ENCODE measurements at regions not wholly inside any gene's neighbourhood (a gene's known extent, or its start where the extent isn't known, plus 50 kb on each side); places are given as distances from the start of the nearest gene placed in this dataset.

DNA sequence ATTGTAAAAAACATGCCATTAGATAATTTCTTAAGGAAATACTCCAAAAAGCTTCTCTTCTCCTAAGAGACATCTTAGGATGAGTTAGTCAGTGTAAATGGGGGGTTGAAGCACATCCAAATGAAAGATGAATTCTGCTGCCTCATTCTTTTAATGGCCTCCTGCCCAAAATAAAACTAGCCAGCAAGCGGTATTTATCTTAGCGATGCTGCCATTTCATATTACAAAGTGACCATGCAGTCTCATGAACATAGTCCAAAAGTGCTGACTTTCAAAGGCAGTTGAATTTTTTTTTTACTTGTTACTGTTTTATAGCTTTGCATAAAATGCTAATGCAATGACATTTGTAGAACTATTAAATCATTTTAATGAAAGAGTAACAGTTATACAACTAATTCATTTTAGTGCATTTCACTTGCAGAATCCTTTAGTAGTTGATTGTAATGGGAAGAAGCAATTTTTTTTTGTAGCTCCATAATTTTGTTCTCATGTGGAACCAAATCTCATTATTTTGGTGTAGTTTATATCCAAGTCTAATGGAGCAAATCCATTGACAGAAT is 151.5 kb downstream of the CAVIN4 start:
- ATAC-seq = no peak
- Histone ChIP-seq H3K27me3 (ENCODE audit: control insufficient read depth in 2 of 2, insufficient read depth in 2 of 2, low read length in 2 of 2) (no peaks in the 10 kb centered on the region), H4K20me1 (replicated peaks; ENCODE audit: control insufficient read depth, insufficient read depth, low read length) (no peaks in the 10 kb centered on the region), H2AFZ (ENCODE audit: low read depth, low read length) (no peak overlapping the region), H3K4me2 (ENCODE audit: insufficient read depth, low read length) (no peak overlapping the region), H3K36me3 (ENCODE audit: control insufficient read depth, insufficient read depth, low read length) (no peaks in the 10 kb centered on the region), H3K27ac (ENCODE audit: extremely low read depth, low read depth, low read length) (no peak overlapping the region), H3K4me3 (no peak overlapping the region), H3K9me3 (replicated peaks; ENCODE audit: control insufficient read depth, insufficient read depth, low read depth, low read length) (no peaks in the 10 kb centered on the region), H3K9ac (ENCODE audit: insufficient read depth in 1 of 2, low read depth in 2 of 2, low read length in 2 of 2) (no peak overlapping the region), H3K4me1 (replicated peaks in 1 of 2; ENCODE audit: control insufficient read depth in 2 of 2, insufficient read depth in 2 of 2, low read length in 2 of 2) (no peaks in the 10 kb centered on the region; a peak in 1 of 5 replicates), H3K9me1 (ENCODE audit: control insufficient read depth, insufficient read depth, low read length) (no peaks in the 10 kb centered on the region), H3K79me2 (ENCODE audit: control insufficient read depth, insufficient read depth, low read length) (no peaks in the 10 kb centered on the region)
- ChIA-PET CTCF (ENCODE audit: low intra/inter-chr PET ratio) (no interaction called here), POLR2A (interaction anchor here (0.6 kb wide), 1 partner anchor 1471 kb away, joined by 3 read pairs; no protein-coding TSS in a partner anchor)
- in situ Hi-C loops (cut with MboI) = loop anchor here (25.0 kb wide), 1 partner anchor 983 kb away; no protein-coding TSS in a partner anchor
- no peak for FAIRE-seq
- DNase-seq (ENCODE audit: extremely low read depth in 1 of 4, low spot score in 3 of 4) = no peak
- BruUV-seq (replicated peaks) = no TSS peak
- intact Hi-C loops (cut with micrococcal nuclease) = no loop called here
- TF ChIP-seq LARP7 (IDR thresholded peaks at IDR 0.05) (no peak), PYGO2 (tag; IDR thresholded peaks at IDR 0.05) (no peak), ZNF586 (CRISPR knock-in tag; conservative IDR thresholded peaks at IDR 0.05) (no peak), ZNF311 (CRISPR knock-in tag; IDR thresholded peaks at IDR 0.05) (no peak), ZNF436 (CRISPR knock-in tag; IDR thresholded peaks at IDR 0.05) (no peak)
- TF ChIP-seq, protein P1, sequence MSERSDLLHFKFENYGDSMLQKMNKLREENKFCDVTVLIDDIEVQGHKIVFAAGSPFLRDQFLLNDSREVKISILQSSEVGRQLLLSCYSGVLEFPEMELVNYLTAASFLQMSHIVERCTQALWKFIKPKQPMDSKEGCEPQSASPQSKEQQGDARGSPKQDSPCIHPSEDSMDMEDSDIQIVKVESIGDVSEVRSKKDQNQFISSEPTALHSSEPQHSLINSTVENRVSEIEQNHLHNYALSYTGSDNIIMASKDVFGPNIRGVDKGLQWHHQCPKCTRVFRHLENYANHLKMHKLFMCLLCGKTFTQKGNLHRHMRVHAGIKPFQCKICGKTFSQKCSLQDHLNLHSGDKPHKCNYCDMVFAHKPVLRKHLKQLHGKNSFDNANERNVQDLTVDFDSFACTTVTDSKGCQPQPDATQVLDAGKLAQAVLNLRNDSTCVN (CRISPR knock-in tag; IDR thresholded peaks at IDR 0.05) = no peak
- 0% methylated on average over 2 of the region's 2 CpGs for WGBS (ENCODE audit: insufficient coverage, low coverage, missing lambda C conversion rate)
